H1 (cell line): ENCODE measurements at regions not wholly inside any gene's neighbourhood (a gene's known extent, or its start where the extent isn't known, plus 50 kb on each side); places are given as distances from the start of the nearest gene placed in this dataset.

ENCODE experiments used
- CTCF ChIA-PET: fragments of 300-600 bp; sonication (Branson Sonifier 250); formaldehyde crosslinking; loops from one replicate; lab custom pipeline; 2021; ENCODE audit not compliant: partially characterized antibody; lab: Charles Lee
- POLR2A ChIA-PET: fragments of 300-600 bp; sonication (Branson Sonifier 250); formaldehyde crosslinking; loops from one replicate; lab custom pipeline; 2021; ENCODE audit warnings: inconsistent platforms; ENCODE audit not compliant: partially characterized antibody; lab: Charles Lee
- DNase-seq, 2 experiments: peaks; one replicate each; pipeline versions ENCODE4 v3.0.0 to v3.0.0-alpha.2; 2010 to 2022; ENCODE audit warnings: low spot score in 2 of 2, low read depth in 1 of 2, mixed read lengths in 1 of 2
- FAIRE-seq: peaks from 2 replicates; lab custom pipeline; 2011; peaks lifted over from hg19 to GRCh38; lab: Jason Lieb, UNC
- H2AFZ ChIP-seq: 2 replicates; pipeline ENCODE4 v1.8.1; 2012; ENCODE audit warnings: low read length, inconsistent platforms
- H2AK5ac ChIP-seq: 2 replicates; pipeline ENCODE4 v1.6.1; 2013; ENCODE audit warnings: low read depth, low read length
- H2BK120ac ChIP-seq: replicated peaks from 2 replicates; pipeline ENCODE3; 2013; ENCODE audit warnings: low read depth, low read length, inconsistent platforms
- H2BK12ac ChIP-seq: 2 replicates; pipeline ENCODE4 v1.6.1; 2013; ENCODE audit warnings: low read depth, low read length
- H2BK15ac ChIP-seq: 2 replicates; pipeline ENCODE4 v1.6.1; 2013; ENCODE audit warnings: low read length
- H2BK20ac ChIP-seq: 2 replicates; pipeline ENCODE4 v1.6.1; 2013; ENCODE audit warnings: low read length
- H2BK5ac ChIP-seq: 2 replicates; pipeline ENCODE4 v1.6.1; 2013; ENCODE audit warnings: low read depth, low read length
- H3K14ac ChIP-seq: 2 replicates; pipeline ENCODE4 v1.6.1; 2013; ENCODE audit warnings: inconsistent platforms; ENCODE audit not compliant: insufficient read length
- H3K18ac ChIP-seq: 2 replicates; pipeline ENCODE4 v1.6.1; 2013; ENCODE audit warnings: low read length; ENCODE audit errors: extremely low read depth
- H3K23ac ChIP-seq: 2 replicates; pipeline ENCODE4 v1.6.1; 2013; ENCODE audit warnings: inconsistent platforms; ENCODE audit not compliant: insufficient read length
- H3K23me2 ChIP-seq: 2 replicates; pipeline ENCODE4 v1.6.1; 2013; ENCODE audit warnings: low read depth, low read length
- H3K27ac ChIP-seq: 2 replicates; pipeline ENCODE4 v1.6.1; 2011; ENCODE audit warnings: low read depth, low read length, inconsistent platforms
- H3K27me3 ChIP-seq, 4 experiments: replicated peaks in 1 of 4; 1 replicate in 1 of 4; 2 replicates in 3 of 4; pipeline versions ENCODE4 v1.6.1 to v1.8.1; 2011 to 2013; ENCODE audit warnings: low read length in 3 of 4, mild to moderate bottlenecking in 3 of 4, inconsistent platforms in 2 of 4, mixed read lengths in 2 of 4, moderate library complexity in 1 of 4; ENCODE audit not compliant: control insufficient read depth in 3 of 4, insufficient read depth in 3 of 4; ENCODE audit errors: extremely low read depth in 1 of 4
- H3K36me3 ChIP-seq, 4 experiments: 2 replicates each; pipeline versions ENCODE4 v1.6.1 to v1.8.1; 2011 to 2013; ENCODE audit warnings: mild to moderate bottlenecking in 4 of 4, low read length in 3 of 4, moderate library complexity in 2 of 4, control low read depth in 1 of 4, inconsistent platforms in 1 of 4; ENCODE audit not compliant: insufficient read depth in 4 of 4, control insufficient read depth in 2 of 4
- H3K4ac ChIP-seq: replicated peaks from 2 replicates; pipeline ENCODE3; 2013; ENCODE audit warnings: low read length, low read depth, mixed read lengths, inconsistent platforms; ENCODE audit not compliant: insufficient read length
- H3K4me1 ChIP-seq, 4 experiments: replicated peaks in 1 of 4; 1 replicate in 1 of 4; 2 replicates in 3 of 4; pipeline versions ENCODE4 v1.6.1 to v1.8.1; 2011 to 2013; ENCODE audit warnings: low read length in 3 of 4, inconsistent platforms in 2 of 4, mixed read lengths in 1 of 4; ENCODE audit not compliant: insufficient read depth in 4 of 4, control insufficient read depth in 3 of 4
- H3K4me2 ChIP-seq, 2 experiments: 2 replicates each; pipeline versions ENCODE4 v1.6.1 to v1.8.1; 2011 to 2013; ENCODE audit warnings: low read depth in 2 of 2, low read length in 2 of 2, control low read depth in 1 of 2, inconsistent platforms in 1 of 2, mild to moderate bottlenecking in 1 of 2; ENCODE audit not compliant: insufficient read depth in 1 of 2
- H3K4me3 ChIP-seq, 4 experiments: fragments of 200-600, 300-600 bp in 1 of 4; sonication (generic), shearing (Covaris generic), sonication (Bioruptor Twin) in 1 of 4; 2 replicates each; pipeline versions ENCODE4 v1.5.1 to v1.8.1; 2011 to 2016; ENCODE audit warnings: low read length in 4 of 4, low read depth in 3 of 4, control low read depth in 2 of 4, inconsistent platforms in 2 of 4, mild to moderate bottlenecking in 2 of 4, mixed read lengths in 1 of 4, moderate library complexity in 1 of 4; ENCODE audit not compliant: insufficient read depth in 2 of 4; ENCODE audit errors: extremely low read depth in 1 of 4
- H3K56ac ChIP-seq: replicated peaks from 2 replicates; pipeline ENCODE3; 2013; ENCODE audit warnings: low read depth, mild to moderate bottlenecking, mixed read lengths, low read length, inconsistent platforms; ENCODE audit not compliant: insufficient read length
- H3K79me1 ChIP-seq: 2 replicates; pipeline ENCODE4 v1.6.1; 2013; ENCODE audit warnings: low read depth, low read length, control low read depth
- H3K79me2 ChIP-seq, 2 experiments: 2 replicates each; pipeline versions ENCODE4 v1.6.1 to v1.8.1; 2012 to 2013; ENCODE audit warnings: low read length in 2 of 2, mild to moderate bottlenecking in 2 of 2, inconsistent platforms in 1 of 2; ENCODE audit not compliant: insufficient read depth in 2 of 2, control insufficient read depth in 1 of 2
- H3K9ac ChIP-seq, 4 experiments: replicated peaks in 1 of 4; 1 replicate in 1 of 4; 2 replicates in 3 of 4; pipeline versions ENCODE4 v1.6.1 to v1.8.1; 2011 to 2013; ENCODE audit warnings: low read depth in 3 of 4, low read length in 3 of 4, control low read depth in 2 of 4, mild to moderate bottlenecking in 2 of 4, moderate library complexity in 2 of 4, inconsistent platforms in 1 of 4; ENCODE audit errors: extremely low read depth in 1 of 4
- H3K9me3 ChIP-seq, 2 experiments: 2 replicates each; pipeline versions ENCODE4 v1.6.1 to v1.8.1; 2012 to 2013; ENCODE audit warnings: mild to moderate bottlenecking in 2 of 2, moderate library complexity in 2 of 2, control low read depth in 1 of 2, inconsistent platforms in 1 of 2, low read depth in 1 of 2, low read length in 1 of 2, mixed read lengths in 1 of 2; ENCODE audit not compliant: insufficient read depth in 2 of 2
- H4K20me1 ChIP-seq, 2 experiments: replicated peaks in 1 of 2; 2 replicates each; pipeline versions ENCODE3 to v1.8.1; 2011 to 2013; ENCODE audit warnings: inconsistent platforms in 2 of 2, low read length in 2 of 2, mild to moderate bottlenecking in 1 of 2; ENCODE audit not compliant: insufficient read depth in 2 of 2, control insufficient read depth in 1 of 2
- H4K5ac ChIP-seq: 2 replicates; pipeline ENCODE4 v1.6.1; 2013; ENCODE audit warnings: low read length, low read depth, mixed read lengths, inconsistent platforms; ENCODE audit not compliant: insufficient read length
- H4K8ac ChIP-seq: 2 replicates; pipeline ENCODE4 v1.8.0; 2013; ENCODE audit warnings: mild to moderate bottlenecking, moderate library complexity, low read length, inconsistent platforms; ENCODE audit not compliant: insufficient read depth; ENCODE audit errors: extremely low read depth
- H4K91ac ChIP-seq: replicated peaks from 2 replicates; pipeline ENCODE3; 2013; ENCODE audit warnings: low read length, mixed read lengths, inconsistent platforms; ENCODE audit not compliant: insufficient read length
- CHD1 ChIP-seq: IDR thresholded peaks from 2 replicates; pipeline ENCODE4 v1.6.1; 2012; ENCODE audit warnings: low read depth, low read length, improper control_type of control experiment
- WGBS, 2 experiments: shearing (Covaris generic) in 1 of 2; methylation state at CpG; one replicate each; pipeline versions ENCODE4 v1.1.6 to v1.1.7; 2013 to 2015; ENCODE audit warnings: low lambda C conversion rate in 2 of 2, mixed read lengths in 2 of 2, inconsistent platforms in 1 of 2, low coverage in 1 of 2, missing lambda C conversion rate in 1 of 2; ENCODE audit not compliant: insufficient replicate concordance in 2 of 2, insufficient coverage in 1 of 2, insufficient read length in 1 of 2; ENCODE audit errors: extremely low coverage in 1 of 2, missing lambda C conversion rate in 1 of 2; 5-methylcytosine and 5-hydroxymethylcytosine counted together
- TF ChIP-seq, protein P1 (sequence below): IDR thresholded peaks from 2 replicates; pipeline ENCODE4 v1.6.1; 2012; ENCODE audit warnings: inconsistent platforms

DNA sequence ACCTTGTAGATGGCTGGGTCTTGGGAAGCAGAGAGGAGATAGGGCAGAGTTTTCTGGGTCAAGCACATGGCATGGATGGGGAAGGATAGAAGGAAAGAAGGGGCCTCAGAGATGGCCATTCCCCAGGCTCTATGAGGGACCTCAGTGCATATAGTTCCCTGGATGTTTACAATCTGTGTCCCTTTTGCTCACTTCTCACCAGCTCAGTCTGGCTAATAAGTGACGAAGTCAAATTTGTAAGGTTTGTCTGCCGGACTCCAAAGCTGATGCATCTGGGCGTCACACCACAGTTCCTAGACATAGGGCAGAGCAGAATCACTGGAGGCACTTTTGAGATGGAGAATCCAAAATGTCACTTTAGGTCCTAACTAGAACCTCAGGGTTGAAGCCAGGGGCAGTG is 416.4 kb upstream of the PROX1 start:
- Histone ChIP-seq H3K4me1 (no peaks in the 10 kb centered on the region), H2BK12ac (no peak overlapping the region), H3K4me3 (no peak overlapping the region), H4K91ac (no peak overlapping the region), H4K8ac (no peak overlapping the region), H3K56ac (no peak overlapping the region), H3K36me3 (no peaks in the 10 kb centered on the region; a peak in 1 of 8 replicates), H3K79me2 (no peaks in the 10 kb centered on the region), H3K9me3 (no peaks in the 10 kb centered on the region), H3K14ac (no peak overlapping the region), H3K27me3 (no peaks in the 10 kb centered on the region), H4K20me1 (no peaks in the 10 kb centered on the region), H3K79me1 (no peaks in the 10 kb centered on the region), H3K23ac (no peak overlapping the region), H2AK5ac (no peak overlapping the region), H2BK5ac (no peak overlapping the region), H4K5ac (no peak overlapping the region), H3K9ac (no peak overlapping the region), H3K23me2 (no peaks in the 10 kb centered on the region), H2AFZ (no peak overlapping the region), H3K18ac (no peak overlapping the region), H2BK20ac (no peak overlapping the region), H2BK15ac (no peak overlapping the region), H3K4me2 (no peak overlapping the region), H3K27ac (no peak overlapping the region), H3K4ac (no peak overlapping the region), H2BK120ac (no peak overlapping the region)
- FAIRE-seq, result no peak
- ChIA-PET POLR2A (no interaction called here), CTCF (interaction anchor here (1.3 kb wide), 1 partner anchor 91 kb away, joined by 4 read pairs; no protein-coding TSS in a partner anchor)
- TF ChIP-seq CHD1, result no peak
- TF ChIP-seq, protein P1, sequence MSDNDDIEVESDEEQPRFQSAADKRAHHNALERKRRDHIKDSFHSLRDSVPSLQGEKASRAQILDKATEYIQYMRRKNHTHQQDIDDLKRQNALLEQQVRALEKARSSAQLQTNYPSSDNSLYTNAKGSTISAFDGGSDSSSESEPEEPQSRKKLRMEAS, result no peak
- DNase-seq, result no peak
- WGBS, 2 experiments, result 86% methylated on average over 3 of the region's 3 CpGs; no CpG with 5 or more reads in 1 of the 2 experiments
